ENCODE measurements at regions not wholly inside any gene's neighbourhood (a gene's known extent, or its start where the extent isn't known, plus 50 kb on each side); places are given as distances from the start of the nearest gene placed in this dataset.

GRCh38 chr6:156062091-156062563 is 606.5 kb upstream of the NOX3 start:
- no peak for DNase-seq (ENCODE audit: low read depth, low spot score)

- DNase-seq (ENCODE audit: low read depth, low spot score): no peak
Observed at GRCh38 chr6:156061465-156061864, 605.8 kb upstream of the NOX3 start.

- no peak for DNase-seq (ENCODE audit: low read depth, low spot score)
Observed at GRCh38 chr6:156060013-156060412, 604.4 kb upstream of the NOX3 start.

- no peak for DNase-seq (ENCODE audit: low read depth, low spot score)
Observed at GRCh38 chr6:156058356-156058755, 602.7 kb upstream of the NOX3 start.

GRCh38 chr6:156057869-156058268 is 602.2 kb upstream of the NOX3 start:
- no peak for DNase-seq (ENCODE audit: low read depth, low spot score)

- DNase-seq (ENCODE audit: low read depth, low spot score): no peak
Observed at GRCh38 chr6:156056085-156056484, 600.4 kb upstream of the NOX3 start.

- no peak for DNase-seq (ENCODE audit: low read depth, low spot score)
Observed at GRCh38 chr6:156053626-156054025, 598.0 kb upstream of the NOX3 start.

GRCh38 chr6:156046841-156047449 is 591.3 kb upstream of the NOX3 start:
- DNase-seq (ENCODE audit: low read depth, low spot score): no peak

- DNase-seq (ENCODE audit: low read depth, low spot score): no peak
Observed at GRCh38 chr6:156046268-156046665, 590.6 kb upstream of the NOX3 start.

- no peak for DNase-seq (ENCODE audit: low read depth, low spot score)
Observed at GRCh38 chr6:156045401-156046267, 590.0 kb upstream of the NOX3 start.

GRCh38 chr6:156033598-156033997 is 578.0 kb upstream of the NOX3 start:
- no peak for DNase-seq (ENCODE audit: low read depth, low spot score)

- no peak for DNase-seq (ENCODE audit: low read depth, low spot score)
Observed at GRCh38 chr6:156031516-156031915, 575.9 kb upstream of the NOX3 start.

GRCh38 chr6:156030053-156030452 is 574.4 kb upstream of the NOX3 start:
- DNase-seq (ENCODE audit: low read depth, low spot score): no peak

- no peak for DNase-seq (ENCODE audit: low read depth, low spot score)
Observed at GRCh38 chr6:156029286-156029985, 573.8 kb upstream of the NOX3 start.

GRCh38 chr6:156028335-156029131 is 572.9 kb upstream of the NOX3 start:
- no peak for DNase-seq (ENCODE audit: low read depth, low spot score)

GRCh38 chr6:156027248-156027626 is 571.6 kb upstream of the NOX3 start:
- no peak for DNase-seq (ENCODE audit: low read depth, low spot score)

- DNase-seq (ENCODE audit: low read depth, low spot score): no peak
Observed at GRCh38 chr6:156026486-156027247, 571.0 kb upstream of the NOX3 start.

- no peak for DNase-seq (ENCODE audit: low read depth, low spot score)
Observed at GRCh38 chr6:156024339-156024738, 568.7 kb upstream of the NOX3 start.

- DNase-seq (ENCODE audit: low read depth, low spot score): no peak
Observed at GRCh38 chr6:156021746-156022396, 566.2 kb upstream of the NOX3 start.

- DNase-seq (ENCODE audit: low read depth, low spot score): no peak
Observed at GRCh38 chr6:156017838-156018237, 562.2 kb upstream of the NOX3 start.
